Stimulated activated naive CD8-positive, alpha-beta T cell treated with anti-CD3 and anti-CD28 coated beads, Interleukin-15, Interleukin-2, amounts not matched to agents 100 U/mL and 50 U/mL, for 24 hours (primary cell): ENCODE measurements at regions not wholly inside any gene's neighbourhood (a gene's known extent, or its start where the extent isn't known, plus 50 kb on each side); places are given as distances from the start of the nearest gene placed in this dataset.

Experiments used
- ATAC-seq: fragments of 150-1000 bp; cut with Tn5 transposase; one replicate; pipeline ENCODE4 v1.10.0; 2021
- DNase-seq: peaks from one replicate; pipeline ENCODE4 v3.0.0; 2021

DNA sequence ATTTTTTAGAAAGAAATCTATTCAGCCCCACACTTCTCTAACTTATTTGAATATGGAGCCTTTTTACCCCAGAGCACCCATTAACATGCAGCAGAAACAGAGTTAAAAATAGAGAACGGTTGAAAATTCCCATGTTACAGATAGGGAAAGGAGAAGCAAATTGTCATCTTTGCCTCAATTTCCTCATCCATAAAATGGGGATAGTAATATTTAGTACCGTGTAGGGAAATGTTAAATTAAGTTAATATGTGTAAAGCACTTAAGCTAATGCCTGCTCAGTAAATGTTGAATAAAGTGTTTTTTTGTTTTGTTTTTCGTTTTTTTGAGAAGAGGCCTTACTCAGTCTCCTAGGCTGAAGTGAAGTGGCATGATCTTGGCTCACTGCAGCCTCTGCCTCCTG is 50.3 kb downstream of the NAV1 start:
- ATAC-seq (no peak), DNase-seq (no peak)

DNA sequence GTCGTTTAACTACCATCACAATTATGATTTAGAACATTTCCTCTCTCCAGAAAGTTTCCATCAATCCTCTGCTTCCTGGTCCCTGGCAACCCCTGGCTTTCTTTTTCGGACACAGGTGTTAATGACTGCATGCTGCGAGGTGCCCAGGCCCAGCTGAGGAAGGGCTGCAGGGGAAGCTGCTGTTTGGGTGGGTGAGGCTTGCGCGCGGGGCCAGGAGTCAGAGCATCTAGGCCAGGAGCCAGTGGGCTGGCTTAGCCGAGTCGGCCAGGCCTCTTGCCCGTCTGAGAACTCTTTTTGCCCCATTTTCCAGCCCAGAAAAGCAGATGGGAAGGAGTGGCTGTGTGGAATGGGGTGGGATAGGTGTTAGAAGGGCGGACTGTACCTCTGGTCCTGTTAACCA is 51.5 kb downstream of the NAV1 start:
- no peak for ATAC-seq
- no peak for DNase-seq

DNA sequence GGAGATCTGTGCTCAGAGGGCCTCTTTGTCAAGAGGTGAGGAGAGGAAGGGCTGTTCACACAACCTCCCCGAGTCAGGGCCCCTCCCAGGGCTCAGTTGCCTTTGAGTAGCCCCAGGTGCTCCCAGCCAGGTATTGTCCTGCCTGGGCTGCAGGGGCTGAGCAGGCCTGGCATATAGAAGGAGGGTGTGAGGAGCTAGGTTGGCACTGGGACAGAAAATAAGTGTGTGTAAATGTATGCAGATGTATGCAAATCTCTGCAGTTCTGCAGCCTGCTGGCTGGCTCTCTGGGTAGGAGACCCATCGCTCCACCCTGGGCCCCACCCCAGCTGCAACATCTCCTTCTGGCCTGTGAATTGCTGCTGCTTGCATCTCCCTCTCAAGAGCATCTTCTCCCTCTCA is 52.4 kb downstream of the NAV1 start:
- ATAC-seq = no peak
- no peak for DNase-seq

DNA sequence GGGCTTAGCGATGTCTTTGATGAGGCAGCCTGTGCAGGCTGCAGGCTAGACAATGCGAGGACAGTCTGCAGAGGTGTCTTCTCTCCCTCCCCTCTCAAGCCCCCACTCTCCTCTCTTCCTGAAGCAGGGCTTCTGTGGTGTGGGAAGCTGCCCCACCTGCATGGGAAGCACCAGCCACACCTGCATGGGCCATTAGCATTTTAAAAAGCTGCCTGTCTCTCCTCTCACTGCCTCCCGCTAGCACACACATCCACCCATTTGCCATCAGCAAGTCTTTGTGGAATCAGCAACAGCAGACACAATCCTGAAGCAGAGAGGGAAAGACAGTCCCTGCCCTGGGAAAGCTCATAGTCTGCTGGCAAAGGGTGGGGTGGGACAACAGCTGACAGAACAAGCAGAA is 53.1 kb downstream of the NAV1 start:
- ATAC-seq (no peak), DNase-seq (no peak)

DNA sequence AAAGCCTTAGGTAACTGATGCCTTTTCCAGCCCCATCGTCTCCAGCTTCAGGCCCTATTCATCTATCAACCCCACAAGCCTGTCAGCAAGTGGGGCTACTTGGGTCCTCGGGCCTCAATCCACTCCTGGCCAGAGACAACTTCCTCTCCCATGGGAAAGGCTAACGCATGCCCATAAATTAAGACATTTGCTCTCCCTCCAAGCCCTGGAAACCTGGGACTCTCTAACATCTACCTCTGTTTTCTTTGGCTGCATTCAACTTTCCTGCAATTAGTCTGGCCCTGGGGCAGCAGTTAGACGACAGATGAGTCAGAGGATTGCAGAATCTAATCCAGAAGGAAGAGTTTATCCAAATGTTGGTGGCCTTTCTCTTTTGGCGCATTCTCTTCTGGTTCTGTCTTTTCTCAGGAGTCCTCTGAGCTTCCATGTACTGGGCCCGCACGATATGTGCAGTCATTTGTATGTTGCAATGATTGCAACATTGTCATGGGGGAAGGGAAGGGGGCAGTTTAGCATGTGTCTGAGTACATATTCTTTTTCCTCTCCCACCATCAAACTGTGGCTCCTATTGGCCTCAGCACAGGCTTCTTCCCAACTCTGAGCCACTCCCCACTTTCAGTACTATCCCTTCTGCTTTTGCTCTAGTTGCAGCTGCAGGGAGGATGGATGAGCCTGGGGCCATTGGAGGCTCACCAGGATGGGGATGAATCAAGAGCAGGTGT is 54.4 kb downstream of the NAV1 start:
- ATAC-seq = no peak
- no peak for DNase-seq

DNA sequence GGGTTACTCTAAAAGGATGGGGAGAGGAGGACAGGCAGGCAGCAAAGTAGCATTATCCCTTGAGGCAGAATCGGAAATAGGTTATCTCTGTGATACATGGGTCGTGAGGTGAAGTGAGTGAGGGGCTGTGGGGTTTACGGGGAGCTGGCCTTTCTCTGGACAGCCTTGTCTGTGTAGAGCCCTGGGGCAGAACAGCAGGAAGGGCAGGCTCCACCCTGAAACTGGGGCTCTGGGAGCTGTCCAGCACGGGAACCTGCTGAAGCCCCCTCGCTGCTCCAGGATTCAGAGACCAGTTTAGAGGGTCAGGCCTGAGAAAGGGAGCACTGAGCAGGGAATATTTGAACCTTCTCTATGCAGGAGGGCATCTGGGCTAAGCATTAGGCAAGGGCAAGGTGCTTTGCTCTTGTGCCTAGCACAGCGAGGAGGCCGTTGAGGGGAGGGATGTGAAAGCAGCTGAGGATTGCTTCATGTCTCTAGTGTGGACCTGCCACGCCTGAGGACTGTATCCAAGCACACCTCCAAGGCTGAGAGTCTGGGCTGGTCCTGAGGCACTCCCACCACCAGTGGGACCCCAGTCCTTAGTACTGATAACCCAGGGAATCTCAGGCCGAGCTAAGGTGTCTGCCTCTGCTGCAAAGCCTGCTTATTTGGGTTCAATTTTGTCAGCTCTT is 55.8 kb downstream of the NAV1 start:
- DNase-seq = no peak
- no peak for ATAC-seq

DNA sequence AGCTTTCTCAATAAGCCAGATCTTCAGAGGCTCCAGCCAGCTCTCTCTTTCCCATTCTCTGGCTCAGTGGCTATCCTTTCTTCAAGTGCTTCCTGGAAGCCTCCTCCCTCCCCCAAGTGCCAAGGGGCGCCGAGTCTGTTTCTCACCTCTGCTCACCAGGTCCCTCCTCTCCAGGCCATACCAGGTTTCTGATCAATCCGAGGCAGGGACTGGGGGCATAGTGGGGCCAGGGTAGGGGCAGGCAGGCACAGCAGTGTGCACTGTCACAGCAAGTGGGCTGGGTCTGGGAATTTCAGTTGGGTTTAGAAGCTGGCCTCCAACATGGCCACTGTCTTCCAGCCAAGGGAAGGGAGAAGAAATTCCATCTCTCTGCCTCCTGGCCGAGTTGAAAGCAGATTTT is 56.5 kb downstream of the NAV1 start:
- ATAC-seq (no peak), DNase-seq (no peak)

DNA sequence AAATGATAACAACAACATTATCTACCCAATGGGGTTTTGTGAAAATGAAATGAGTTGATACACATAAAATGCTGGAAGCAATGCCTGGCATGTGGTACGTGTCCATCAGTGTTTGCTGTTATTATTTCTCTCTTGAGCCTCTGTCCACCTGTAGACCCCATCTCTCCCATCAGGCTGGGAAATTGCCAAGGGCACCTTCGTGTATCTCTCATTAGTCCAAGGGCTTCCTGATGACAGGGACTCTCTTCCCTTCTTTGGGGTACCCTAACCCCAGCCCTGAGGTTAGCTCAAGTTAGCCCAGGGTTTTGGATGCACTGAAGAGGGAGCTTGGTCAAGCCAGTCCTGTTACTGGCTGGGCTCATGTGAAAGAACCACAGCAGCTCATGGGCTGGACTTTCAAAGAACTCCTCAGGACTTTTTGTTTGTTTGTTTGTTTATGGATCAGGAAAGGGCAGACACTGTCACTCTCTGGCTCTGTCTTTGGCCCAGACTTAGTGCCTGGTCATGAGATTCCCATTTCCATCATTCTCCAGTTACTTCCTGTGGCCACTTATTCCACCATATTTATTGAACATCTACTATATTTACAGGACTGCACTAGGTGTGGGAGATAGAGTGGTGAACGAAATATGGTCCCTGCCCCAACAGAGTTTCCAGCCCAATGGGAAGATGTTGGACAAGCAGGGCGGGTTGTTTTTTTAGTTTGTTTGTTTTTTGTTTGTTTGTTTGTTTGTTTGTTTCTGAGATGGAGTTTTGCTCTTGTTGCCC is 57.4 kb downstream of the NAV1 start:
- no peak for DNase-seq
- no peak for ATAC-seq

DNA sequence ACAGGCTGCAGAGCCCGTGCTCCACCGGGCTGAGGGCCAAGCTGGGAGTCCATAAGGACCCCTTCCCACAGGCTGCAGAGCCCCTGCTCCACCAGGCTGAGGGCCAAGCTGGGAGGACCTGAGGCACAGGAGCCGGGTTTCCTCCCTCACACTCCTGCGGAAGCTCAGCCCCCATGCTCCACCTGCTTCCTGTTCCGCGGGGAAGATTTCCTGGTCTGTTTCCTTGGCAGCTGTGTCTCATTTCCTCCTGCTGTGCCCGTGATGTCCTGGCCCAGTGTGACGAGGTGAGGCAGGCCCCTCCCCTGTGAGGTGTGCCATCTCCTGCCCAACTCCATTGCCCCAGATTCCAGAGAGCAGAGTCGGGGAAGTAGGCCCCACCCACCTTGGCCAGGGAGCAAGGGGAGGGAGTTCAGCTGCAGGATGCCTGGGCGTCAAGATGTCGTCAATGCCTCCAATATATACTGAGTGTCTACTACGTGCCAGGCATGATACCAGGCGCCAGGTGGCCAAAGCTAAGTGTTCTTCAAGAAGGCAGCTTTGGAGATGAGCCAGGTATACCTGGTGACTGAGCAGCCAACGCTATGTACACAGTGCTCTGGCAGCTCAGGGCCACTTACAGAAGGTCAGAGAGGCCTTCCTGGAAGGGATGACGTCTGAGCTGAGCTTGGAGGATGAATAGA is 58.8 kb downstream of the NAV1 start:
- no peak for ATAC-seq
- no peak for DNase-seq

DNA sequence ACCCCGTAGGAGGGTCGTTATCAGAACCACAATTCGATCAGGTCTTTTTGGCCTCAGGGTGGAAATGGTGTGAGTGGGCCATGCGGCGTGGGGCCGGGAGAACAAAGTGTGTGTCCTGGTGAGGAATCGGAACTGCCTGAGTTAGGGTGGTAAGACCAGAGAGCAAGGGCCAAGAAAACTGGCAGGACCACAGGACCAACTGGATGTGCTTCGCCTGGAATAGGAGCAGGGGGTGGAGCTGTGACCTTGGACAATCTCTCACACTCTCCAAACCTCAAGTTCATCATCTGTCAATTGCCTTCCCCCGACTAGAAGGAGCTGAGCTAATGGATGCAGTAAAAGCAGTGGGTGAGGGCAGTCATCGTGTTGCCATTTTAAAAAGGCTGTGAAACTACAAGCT is 59.5 kb downstream of the NAV1 start:
- DNase-seq (no peak), ATAC-seq (no peak)

DNA sequence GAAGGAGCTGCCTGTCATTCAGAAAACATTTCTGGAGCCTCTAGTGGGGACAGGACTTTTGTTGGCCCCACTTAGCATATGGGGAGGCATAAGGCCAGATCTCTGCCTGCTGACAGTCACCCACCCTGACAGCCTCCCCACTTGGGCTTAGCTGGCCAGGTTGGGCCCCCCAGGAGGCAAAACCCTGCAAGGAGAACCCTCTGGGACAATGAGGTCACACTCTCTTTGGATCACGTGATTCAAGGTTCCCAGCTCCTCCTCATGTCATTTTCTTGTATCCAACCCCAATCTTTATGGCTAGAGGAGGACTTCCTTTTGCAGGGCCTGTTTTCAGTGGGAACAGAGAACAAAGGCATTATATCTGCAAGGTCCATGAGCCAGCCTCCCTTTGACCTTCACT is 60.0 kb downstream of the NAV1 start:
- ATAC-seq (no peak), DNase-seq (no peak)

DNA sequence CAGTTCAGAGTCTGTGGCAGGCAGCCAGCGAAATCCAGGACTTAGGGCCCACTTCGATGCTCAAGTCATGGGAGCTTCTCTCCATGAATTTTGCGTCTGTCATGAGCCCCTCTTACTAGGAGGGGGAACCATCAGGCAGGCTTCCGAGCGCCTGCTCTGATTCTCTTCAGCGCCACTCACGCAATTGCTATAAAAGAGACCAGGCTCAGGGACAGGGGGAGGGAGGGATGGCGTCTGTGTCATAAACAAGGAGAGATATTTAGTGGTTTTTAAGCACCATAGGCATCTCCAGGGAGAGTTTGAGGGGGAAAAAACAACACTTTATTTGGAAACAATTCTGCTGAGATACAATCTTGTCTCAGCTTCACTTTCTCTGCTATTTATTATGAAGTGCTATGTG is 60.6 kb downstream of the NAV1 start:
- ATAC-seq (no peak), DNase-seq (no peak)

DNA sequence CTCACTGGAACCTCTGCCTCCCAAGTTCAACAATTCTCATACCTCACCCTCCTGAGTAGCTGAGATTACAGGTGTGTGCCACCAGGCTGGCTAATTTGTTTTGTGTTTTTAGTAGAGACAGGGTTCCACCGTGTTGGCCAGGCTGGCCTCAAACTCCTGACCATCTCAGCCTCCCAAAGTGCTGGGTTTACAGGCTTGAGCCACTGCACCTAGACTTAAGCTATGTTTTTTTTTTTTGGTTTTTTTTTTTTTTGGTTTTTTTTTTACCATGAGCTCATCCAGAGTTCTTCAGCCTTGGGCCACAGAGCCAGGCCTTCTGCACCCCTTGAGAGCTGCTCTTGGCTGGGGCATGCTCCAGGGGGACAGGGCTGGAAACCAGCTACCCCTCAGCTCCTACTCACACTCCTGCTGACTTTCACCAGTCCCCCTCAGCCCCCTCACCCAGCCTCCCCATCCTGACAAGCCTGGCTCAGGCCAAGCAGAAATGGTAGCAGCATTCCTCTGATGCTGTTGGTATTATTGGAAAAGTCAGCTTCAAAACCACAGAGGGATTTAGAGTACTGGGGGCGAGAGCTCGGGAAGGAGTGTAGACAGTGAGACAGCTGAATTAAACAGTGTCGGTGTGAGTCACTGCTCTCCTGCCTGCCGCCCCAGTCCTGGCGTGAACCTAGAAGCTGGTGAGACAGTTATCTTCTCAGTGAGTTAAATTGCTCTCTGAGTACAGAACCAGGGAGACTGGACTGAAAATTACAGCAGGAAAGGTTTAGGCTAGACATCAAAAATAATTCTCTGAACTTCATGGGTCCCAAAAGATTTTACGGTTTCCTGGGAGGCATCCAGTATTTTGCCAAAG is 63.7 kb downstream of the NAV1 start:
- no peak for DNase-seq
- no peak for ATAC-seq

DNA sequence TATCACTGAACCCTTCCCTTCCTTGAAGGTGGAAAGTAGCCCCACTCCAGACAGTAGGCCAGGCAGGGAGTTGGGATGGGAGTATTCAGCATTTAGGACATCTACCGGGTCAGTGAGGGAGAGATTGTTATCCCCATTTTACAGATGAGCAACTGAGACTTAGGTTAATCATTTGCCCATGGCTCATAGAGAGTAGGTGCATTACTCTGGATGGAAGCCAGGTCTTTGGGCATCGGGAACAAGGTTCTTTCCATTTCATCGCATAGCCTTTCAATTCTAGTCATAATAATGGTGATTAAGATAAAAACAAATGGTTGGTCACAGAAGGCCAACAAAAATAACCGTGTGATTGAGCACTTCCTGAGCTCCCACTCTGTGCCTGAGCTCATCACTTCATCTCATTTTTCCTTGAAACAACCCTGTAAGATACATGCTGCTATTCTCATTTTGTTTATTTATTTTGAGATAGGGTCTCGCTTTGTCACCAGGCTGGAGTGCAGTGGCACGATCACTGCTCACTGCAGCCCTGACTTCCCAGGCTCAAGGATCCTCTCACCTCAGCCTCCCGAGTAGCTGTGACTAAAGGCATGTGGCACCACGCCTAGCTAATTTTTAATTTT is 64.8 kb downstream of the NAV1 start:
- DNase-seq (no peak), ATAC-seq (no peak)

DNA sequence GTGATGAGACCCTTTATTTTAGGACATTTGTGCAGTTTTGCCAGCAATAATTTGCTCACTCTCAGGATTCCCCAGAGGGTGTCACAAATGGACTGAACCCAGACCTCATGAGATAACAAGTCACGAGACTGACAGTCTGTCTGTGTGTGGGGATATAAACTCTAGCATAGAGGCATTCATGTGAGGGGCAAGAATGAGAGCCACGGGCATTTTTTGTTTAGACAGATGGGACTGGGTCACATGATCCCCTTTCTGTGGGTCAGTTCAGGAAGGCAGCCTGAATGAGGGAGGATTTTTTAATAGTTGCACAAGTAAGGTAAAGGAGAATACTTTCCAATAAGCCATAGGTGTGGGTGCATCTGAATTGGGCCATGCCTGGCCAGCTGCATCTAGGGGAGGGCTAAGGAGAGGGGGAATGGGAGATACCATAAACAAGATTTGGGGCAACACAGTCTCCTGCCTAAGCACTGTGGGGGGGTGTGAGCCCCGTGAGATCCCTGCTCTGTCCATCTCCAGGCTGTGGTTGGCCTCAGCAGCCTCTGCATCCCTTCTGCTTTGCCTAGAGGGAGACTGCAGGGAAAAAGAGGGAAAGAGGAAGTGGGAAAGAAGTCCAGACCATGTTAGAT is 66.6 kb downstream of the NAV1 start:
- ATAC-seq = no peak
- no peak for DNase-seq

DNA sequence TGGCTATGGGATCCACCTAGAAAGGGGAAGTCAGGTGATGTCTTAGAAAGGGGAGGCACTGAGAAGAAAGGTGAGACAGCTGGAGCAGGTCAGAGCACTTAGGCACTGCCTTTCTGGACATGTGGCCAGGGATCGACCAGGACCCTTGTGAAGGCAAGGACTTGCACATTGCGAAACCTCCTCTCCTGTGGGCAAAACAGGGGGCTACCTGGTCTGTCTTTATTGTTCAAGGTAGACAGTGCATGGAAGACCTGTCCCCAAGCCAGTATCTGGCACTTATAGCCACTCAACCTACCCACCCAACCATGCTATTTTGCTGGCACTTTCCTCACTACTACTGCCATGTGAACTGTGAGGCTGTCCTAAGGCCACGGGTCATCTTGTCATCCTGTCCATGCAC is 67.2 kb downstream of the NAV1 start:
- ATAC-seq (no peak), DNase-seq (no peak)

DNA sequence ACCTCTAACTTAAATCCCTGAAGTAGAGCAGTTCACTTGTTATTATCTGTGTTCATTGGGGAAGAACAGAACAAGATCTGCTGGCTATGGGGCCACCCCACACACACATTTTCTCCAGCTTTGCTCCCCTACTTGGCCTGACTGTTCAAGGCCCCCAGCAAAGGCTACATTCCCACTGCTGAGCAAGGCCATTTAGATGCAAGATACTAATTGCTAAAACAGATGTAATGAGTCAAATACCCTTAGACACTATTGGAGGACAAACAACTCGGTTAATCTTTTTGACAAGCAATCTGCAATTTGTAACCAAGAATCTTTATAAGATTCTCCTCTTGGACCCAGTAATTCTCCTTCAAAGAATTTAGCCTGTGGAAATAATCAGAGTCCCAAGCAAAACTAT is 67.7 kb downstream of the NAV1 start:
- ATAC-seq (no peak), DNase-seq (no peak)

DNA sequence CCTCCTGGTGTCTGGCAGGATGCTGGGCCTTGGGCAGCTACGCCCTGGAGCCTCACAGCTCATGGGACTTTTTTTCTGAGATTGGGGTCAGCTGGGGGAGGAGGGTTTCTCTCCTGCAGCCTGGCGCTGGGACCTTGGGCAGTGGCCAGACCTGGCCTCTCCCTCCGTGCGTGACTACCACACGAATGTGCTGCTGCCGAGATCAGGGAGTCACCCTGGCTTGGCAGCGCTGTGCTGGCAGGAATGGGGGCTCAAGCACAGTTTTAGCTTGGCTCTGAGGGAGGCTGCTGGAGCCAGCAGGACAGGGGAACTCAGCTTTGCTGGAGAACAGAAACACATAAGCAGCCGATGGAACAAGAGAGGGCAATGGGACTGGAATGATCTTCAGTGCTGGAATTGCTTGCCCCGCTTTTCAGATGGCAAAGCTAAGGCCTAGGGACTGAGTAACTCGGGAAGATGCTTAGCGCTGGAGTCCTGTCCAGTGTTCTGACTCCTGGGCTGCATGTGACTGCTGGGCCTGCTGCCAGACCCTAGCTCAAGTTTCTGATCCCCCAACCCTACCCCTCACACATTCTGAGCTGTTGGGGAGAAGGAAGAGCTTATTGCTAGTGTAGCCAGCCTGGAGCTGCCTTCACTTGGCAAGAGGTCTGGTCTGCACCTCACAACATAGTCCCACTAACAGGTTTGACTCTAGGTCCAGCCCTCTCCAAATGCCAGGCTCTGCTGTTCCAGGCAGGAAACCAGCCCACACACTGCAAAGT is 69.9 kb downstream of the NAV1 start:
- DNase-seq (no peak), ATAC-seq (no peak)

DNA sequence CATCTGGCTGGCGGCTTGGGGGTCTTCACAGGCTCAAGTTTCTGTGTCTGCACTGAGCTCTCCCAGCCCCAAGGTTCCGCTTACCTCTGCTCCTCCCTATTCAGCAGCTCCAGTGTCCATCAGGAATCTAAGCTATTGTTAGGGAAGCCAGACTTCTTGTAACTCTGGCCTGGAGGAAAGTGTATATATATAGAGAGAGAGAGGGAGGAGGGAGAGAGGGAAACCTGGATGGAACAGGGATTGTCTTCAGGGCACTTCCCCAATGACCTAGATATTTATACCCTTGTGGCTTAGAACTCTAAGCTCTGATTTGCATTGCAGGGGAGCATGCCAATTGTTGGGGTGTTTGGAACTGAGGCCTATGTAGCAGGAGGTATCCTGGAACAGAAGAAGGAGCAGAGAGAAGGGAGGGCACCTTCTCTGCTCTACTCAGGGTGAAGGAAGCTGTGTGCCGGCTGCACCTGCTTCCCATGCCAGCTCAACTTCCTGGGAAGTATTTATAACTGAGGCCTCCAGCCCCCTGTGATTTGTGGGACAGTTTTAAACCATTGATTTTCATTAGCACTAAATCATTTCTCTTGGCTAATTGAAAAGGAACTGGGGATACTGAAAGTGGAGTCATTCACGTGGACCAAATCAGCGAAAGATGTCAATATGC is 70.9 kb downstream of the NAV1 start:
- DNase-seq = no peak
- ATAC-seq = no peak

DNA sequence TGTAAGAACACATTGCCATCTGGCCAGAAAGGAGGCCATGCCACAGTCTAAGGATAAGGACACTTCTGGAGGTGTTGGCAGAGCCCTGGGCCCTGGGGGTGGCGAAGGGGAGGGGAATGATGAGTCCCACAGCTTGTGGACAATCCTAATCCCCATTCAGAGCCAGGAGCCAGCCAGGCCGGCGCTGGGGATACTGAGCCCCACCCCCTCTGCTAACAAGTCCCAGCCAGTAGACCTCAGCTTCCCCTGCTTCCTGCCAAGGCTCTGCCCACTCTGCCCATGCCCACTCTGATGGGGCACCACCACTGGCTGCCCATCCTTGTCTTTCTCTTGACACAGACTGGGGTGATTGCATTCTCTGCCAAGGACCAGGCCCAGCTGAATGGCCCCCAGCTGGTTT is 71.9 kb downstream of the NAV1 start:
- DNase-seq (no peak), ATAC-seq (no peak)
